HCT116 (cell line): ENCODE measurements at regions not wholly inside any gene's neighbourhood (a gene's known extent, or its start where the extent isn't known, plus 50 kb on each side); places are given as distances from the start of the nearest gene placed in this dataset.

Experiments used
- ATF3 ChIP-seq: IDR thresholded peaks from 2 replicates; pipeline ENCODE4 v1.6.1; 2012
- CTCF ChIP-seq, 3 experiments: fragments of 200-600 bp in 1 of 3; sonication (generic) in 1 of 3; IDR thresholded peaks in 2 of 3; conservative IDR thresholded peaks in 1 of 3; 2 replicates each; pipeline ENCODE4 v1.5.1; 2012 to 2017; ENCODE audit warnings: low read depth in 2 of 3, low read length in 2 of 3, antibody characterized with exemption in 1 of 3, borderline replicate concordance in 1 of 3, control low read depth in 1 of 3, mild to moderate bottlenecking in 1 of 3, mixed read lengths in 1 of 3, mixed run types in 1 of 3, moderate library complexity in 1 of 3; ENCODE audit not compliant: insufficient read depth in 1 of 3
- EZH2 ChIP-seq: fragments of 200-600 bp; sonication (generic); IDR thresholded peaks from 2 replicates; pipeline ENCODE4 v1.6.1; 2017; ENCODE audit warnings: antibody characterized with exemption, mixed run types
- MAX ChIP-seq: IDR thresholded peaks from 2 replicates; pipeline ENCODE4 v1.6.1; 2012
- POLR2A ChIP-seq: IDR thresholded peaks from 2 replicates; pipeline ENCODE4 v1.7.0; 2011; ENCODE audit warnings: borderline replicate concordance; ENCODE audit not compliant: insufficient read depth, insufficient read length; ENCODE audit errors: extremely low read depth
- POLR2AphosphoS5 ChIP-seq: IDR thresholded peaks from 2 replicates; pipeline ENCODE4 v1.6.1; 2011; ENCODE audit warnings: mild to moderate bottlenecking, low read depth, low read length, moderate library complexity
- SP1 ChIP-seq: IDR thresholded peaks from 2 replicates; pipeline ENCODE4 v1.6.1; 2012; ENCODE audit warnings: low read depth
- TF ChIP-seq, protein P1 (sequence below): IDR thresholded peaks from 2 replicates; pipeline ENCODE4 v1.6.1; 2012; ENCODE audit warnings: low read depth

GRCh38 chr6:168865522-168865921, 388.1 kb downstream of the THBS2 start:
- TF ChIP-seq POLR2A (no peak), MAX (no peak), CTCF (IDR thresholded peaks at IDR 0.05 in 2 of 3, conservative IDR thresholded peaks at IDR 0.05 in 1 of 3; ENCODE audit: borderline replicate concordance in 1 of 3, insufficient read depth in 1 of 3, low read depth in 2 of 3, low read length in 2 of 3) (no peak), ATF3 (no peak), SP1 (no peak), POLR2AphosphoS5 (no peak), EZH2 (no peak)
- TF ChIP-seq, protein P1, sequence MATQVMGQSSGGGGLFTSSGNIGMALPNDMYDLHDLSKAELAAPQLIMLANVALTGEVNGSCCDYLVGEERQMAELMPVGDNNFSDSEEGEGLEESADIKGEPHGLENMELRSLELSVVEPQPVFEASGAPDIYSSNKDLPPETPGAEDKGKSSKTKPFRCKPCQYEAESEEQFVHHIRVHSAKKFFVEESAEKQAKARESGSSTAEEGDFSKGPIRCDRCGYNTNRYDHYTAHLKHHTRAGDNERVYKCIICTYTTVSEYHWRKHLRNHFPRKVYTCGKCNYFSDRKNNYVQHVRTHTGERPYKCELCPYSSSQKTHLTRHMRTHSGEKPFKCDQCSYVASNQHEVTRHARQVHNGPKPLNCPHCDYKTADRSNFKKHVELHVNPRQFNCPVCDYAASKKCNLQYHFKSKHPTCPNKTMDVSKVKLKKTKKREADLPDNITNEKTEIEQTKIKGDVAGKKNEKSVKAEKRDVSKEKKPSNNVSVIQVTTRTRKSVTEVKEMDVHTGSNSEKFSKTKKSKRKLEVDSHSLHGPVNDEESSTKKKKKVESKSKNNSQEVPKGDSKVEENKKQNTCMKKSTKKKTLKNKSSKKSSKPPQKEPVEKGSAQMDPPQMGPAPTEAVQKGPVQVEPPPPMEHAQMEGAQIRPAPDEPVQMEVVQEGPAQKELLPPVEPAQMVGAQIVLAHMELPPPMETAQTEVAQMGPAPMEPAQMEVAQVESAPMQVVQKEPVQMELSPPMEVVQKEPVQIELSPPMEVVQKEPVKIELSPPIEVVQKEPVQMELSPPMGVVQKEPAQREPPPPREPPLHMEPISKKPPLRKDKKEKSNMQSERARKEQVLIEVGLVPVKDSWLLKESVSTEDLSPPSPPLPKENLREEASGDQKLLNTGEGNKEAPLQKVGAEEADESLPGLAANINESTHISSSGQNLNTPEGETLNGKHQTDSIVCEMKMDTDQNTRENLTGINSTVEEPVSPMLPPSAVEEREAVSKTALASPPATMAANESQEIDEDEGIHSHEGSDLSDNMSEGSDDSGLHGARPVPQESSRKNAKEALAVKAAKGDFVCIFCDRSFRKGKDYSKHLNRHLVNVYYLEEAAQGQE = no peak
